ENCODE measurements at regions not wholly inside any gene's neighbourhood (a gene's known extent, or its start where the extent isn't known, plus 50 kb on each side); places are given as distances from the start of the nearest gene placed in this dataset.
"Not testable (repeated sequence)": the region's sequence is repeated elsewhere in the genome, so short reads cannot be mapped to it uniquely, and the experiment has no call there.

- no peak for DNase-seq
Measured at GRCh38 chr7:356691-357462, 66.9 kb downstream of the FOXL3 start.

GRCh38 chr7:357531-358209 lies 67.7 kb downstream of the FOXL3 start:
- DNase-seq, result no peak

- no peak for DNase-seq
Measured at GRCh38 chr7:358352-358751, 68.4 kb downstream of the FOXL3 start.

GRCh38 chr7:359226-359765 lies 69.3 kb downstream of the FOXL3 start:
- DNase-seq, result no peak

- DNase-seq, result no peak
Measured at GRCh38 chr7:359766-360361, 69.9 kb downstream of the FOXL3 start.

- peak; percentile 36 for DNase-seq
Measured at GRCh38 chr7:360454-361100, 70.6 kb downstream of the FOXL3 start.

GRCh38 chr7:361182-361581 lies 71.2 kb downstream of the FOXL3 start:
- not testable (repeated sequence) for DNase-seq

- no peak for DNase-seq
Measured at GRCh38 chr7:361680-362401, 71.9 kb downstream of the FOXL3 start.

GRCh38 chr7:362402-363096 lies 72.6 kb downstream of the FOXL3 start:
- DNase-seq, result peak; percentile 64

GRCh38 chr7:363626-364025 lies 73.7 kb downstream of the FOXL3 start:
- peak; percentile 37 for DNase-seq

- DNase-seq, result no peak
Measured at GRCh38 chr7:364536-364935, 74.6 kb downstream of the FOXL3 start.

GRCh38 chr7:365593-365992 lies 75.6 kb downstream of the FOXL3 start:
- no peak for DNase-seq

GRCh38 chr7:366161-366803 lies 76.3 kb downstream of the FOXL3 start:
- no peak for DNase-seq

GRCh38 chr7:367351-367901 lies 77.5 kb downstream of the FOXL3 start:
- DNase-seq, result no peak

GRCh38 chr7:368651-369475 lies 78.9 kb downstream of the FOXL3 start:
- no peak for DNase-seq

GRCh38 chr7:369476-370258 lies 79.7 kb downstream of the FOXL3 start:
- DNase-seq, result no peak

- no peak for DNase-seq
Measured at GRCh38 chr7:370259-370625, 80.3 kb downstream of the FOXL3 start.

GRCh38 chr7:370775-371118 lies 80.8 kb downstream of the FOXL3 start:
- DNase-seq, result no peak

- DNase-seq, result no peak
Measured at GRCh38 chr7:371119-371778, 81.3 kb downstream of the FOXL3 start.
